C1 segment of cervical spinal cord (tissue), 14 donors: ENCODE measurements at regions not wholly inside any gene's neighbourhood (a gene's known extent, or its start where the extent isn't known, plus 50 kb on each side); places are given as distances from the start of the nearest gene placed in this dataset.

Experiments used
- DNase-seq, 14 donors: peaks; one replicate each; lab custom pipeline; 2025; lab: John Stamatoyannopoulos, UW

GRCh38 chr3:177735431-177735830 lies 538.1 kb upstream of the TBL1XR1 start:
- DNase-seq, result no peak

GRCh38 chr3:177739461-177739860 lies 542.2 kb upstream of the TBL1XR1 start:
- DNase-seq, result no peak

- no peak for DNase-seq
These were observed 543.0 kb upstream of the TBL1XR1 start for GRCh38 chr3:177740254-177740653.

GRCh38 chr3:177742273-177742672 lies 545.0 kb upstream of the TBL1XR1 start:
- no peak for DNase-seq

GRCh38 chr3:177743173-177743890 lies 546.0 kb upstream of the TBL1XR1 start:
- no peak for DNase-seq

GRCh38 chr3:177744873-177745606 lies 547.8 kb upstream of the TBL1XR1 start:
- no peak for DNase-seq

GRCh38 chr3:177745607-177746005 lies 548.3 kb upstream of the TBL1XR1 start:
- no peak for DNase-seq

- DNase-seq, result no peak
These were observed 549.2 kb upstream of the TBL1XR1 start for GRCh38 chr3:177746337-177746933.

- no peak for DNase-seq
These were observed 552.6 kb upstream of the TBL1XR1 start for GRCh38 chr3:177749836-177750235.

- DNase-seq, result no peak
These were observed 553.2 kb upstream of the TBL1XR1 start for GRCh38 chr3:177750436-177750835.

GRCh38 chr3:177751770-177752169 lies 554.5 kb upstream of the TBL1XR1 start:
- peak in 1 of 14 donors; percentile 15 for DNase-seq

- no peak for DNase-seq
These were observed 555.5 kb upstream of the TBL1XR1 start for GRCh38 chr3:177752831-177753230.

GRCh38 chr3:177753451-177754155 lies 556.3 kb upstream of the TBL1XR1 start:
- DNase-seq, result peak in 1 of 14 donors; percentile 8

GRCh38 chr3:177754508-177754921 lies 557.2 kb upstream of the TBL1XR1 start:
- DNase-seq, result no peak

- no peak for DNase-seq
These were observed 560.8 kb upstream of the TBL1XR1 start for GRCh38 chr3:177758126-177758525.

- no peak for DNase-seq
These were observed 563.5 kb upstream of the TBL1XR1 start for GRCh38 chr3:177760803-177761202.

GRCh38 chr3:177764377-177764912 lies 567.2 kb upstream of the TBL1XR1 start:
- DNase-seq, result no peak

GRCh38 chr3:177764933-177765332 lies 567.7 kb upstream of the TBL1XR1 start:
- no peak for DNase-seq

- no peak for DNase-seq
These were observed 573.3 kb upstream of the TBL1XR1 start for GRCh38 chr3:177770383-177771230.

GRCh38 chr3:177771780-177772179 lies 574.5 kb upstream of the TBL1XR1 start:
- no peak for DNase-seq
